ENCODE measurements at regions not wholly inside any gene's neighbourhood (a gene's known extent, or its start where the extent isn't known, plus 50 kb on each side); places are given as distances from the start of the nearest gene placed in this dataset.

DNA sequence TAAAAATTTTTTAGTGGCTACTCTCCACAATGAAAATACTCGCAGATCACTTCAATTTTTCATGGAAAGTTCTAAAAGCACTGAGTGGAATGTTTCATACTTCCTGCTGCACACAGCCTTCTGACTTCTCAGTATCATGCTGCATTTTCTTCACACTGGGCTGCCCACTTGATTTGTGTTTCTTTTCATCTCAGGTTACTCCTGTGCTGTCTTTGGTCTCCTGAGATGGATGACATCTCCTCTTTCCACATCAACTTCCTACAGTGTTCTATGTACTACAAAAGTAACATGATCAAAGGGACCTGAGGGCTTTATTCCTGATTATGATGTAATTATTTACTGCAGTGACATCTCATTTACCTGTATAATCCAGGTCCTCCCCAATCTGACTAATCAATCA lies 927.7 kb downstream of the ROBO2 start:
- Histone ChIP-seq H3K9me3 (peaks cover 10% of the 10 kb centered on the region), H3K36me3 (ENCODE audit: low read depth) (no peaks in the 10 kb centered on the region), H3K4me3 (no peak overlapping the region), H3K4me1 (ENCODE audit: low read depth) (no peaks in the 10 kb centered on the region)
- DNase-seq = no peak
- ATAC-seq = no peak
- intact Hi-C loops (cut with DNase I, micrococcal nuclease) = no loop called here
- TF ChIP-seq, protein P1, sequence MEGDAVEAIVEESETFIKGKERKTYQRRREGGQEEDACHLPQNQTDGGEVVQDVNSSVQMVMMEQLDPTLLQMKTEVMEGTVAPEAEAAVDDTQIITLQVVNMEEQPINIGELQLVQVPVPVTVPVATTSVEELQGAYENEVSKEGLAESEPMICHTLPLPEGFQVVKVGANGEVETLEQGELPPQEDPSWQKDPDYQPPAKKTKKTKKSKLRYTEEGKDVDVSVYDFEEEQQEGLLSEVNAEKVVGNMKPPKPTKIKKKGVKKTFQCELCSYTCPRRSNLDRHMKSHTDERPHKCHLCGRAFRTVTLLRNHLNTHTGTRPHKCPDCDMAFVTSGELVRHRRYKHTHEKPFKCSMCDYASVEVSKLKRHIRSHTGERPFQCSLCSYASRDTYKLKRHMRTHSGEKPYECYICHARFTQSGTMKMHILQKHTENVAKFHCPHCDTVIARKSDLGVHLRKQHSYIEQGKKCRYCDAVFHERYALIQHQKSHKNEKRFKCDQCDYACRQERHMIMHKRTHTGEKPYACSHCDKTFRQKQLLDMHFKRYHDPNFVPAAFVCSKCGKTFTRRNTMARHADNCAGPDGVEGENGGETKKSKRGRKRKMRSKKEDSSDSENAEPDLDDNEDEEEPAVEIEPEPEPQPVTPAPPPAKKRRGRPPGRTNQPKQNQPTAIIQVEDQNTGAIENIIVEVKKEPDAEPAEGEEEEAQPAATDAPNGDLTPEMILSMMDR (IDR thresholded peaks at IDR 0.05) = no peak

DNA sequence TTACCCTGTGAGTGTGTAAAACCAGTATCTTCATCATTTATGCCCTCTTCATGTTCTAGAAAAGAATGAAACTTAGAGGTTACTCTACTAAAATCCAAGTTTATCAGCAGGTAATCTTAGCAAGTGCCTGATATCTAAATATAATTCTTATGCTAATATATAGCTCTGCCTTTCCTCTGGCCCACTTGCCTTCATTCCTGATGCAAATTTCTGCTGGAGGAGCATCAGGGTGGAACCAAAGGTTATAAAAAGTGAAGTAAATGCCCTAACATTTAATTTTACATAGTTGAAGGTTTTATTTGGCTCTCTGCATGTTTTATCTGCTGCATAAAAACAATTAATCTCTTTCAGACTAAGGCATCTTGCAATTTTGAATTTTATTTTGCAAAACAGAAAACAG lies 936.2 kb downstream of the ROBO2 start:
- H3K4me1 ChIP-seq (ENCODE audit: low read depth) = no peaks in the 10 kb centered on the region
- intact Hi-C loops (cut with DNase I, micrococcal nuclease) = no loop called here
- H3K4me3 ChIP-seq = no peak overlapping the region
- no peaks in the 10 kb centered on the region for H3K36me3 ChIP-seq (ENCODE audit: low read depth)
- peaks cover 5% of the 10 kb centered on the region for H3K9me3 ChIP-seq
- no peak for DNase-seq
- no peak for ATAC-seq
- TF ChIP-seq, protein P1 (IDR thresholded peaks at IDR 0.05) = no peak

DNA sequence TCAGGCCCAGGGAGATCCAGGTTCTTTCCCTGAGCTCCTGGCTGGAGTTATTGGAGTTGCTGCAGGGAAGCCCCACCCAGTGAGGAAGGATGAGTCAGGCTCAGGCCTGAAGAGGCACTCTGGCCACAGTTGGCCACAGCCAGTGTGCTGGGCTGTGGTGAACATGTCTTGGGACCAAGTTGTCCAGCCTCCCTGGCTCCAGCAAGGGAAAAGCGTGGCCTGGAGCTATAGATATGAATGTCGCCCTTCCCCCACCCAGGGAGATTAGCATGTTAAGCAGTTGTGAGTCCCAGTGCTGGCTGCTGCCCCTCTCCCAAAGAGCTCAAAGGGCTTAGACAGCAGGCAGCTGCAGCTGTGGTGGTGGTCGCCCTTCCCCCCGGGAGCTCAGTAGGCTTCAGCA lies 963.2 kb downstream of the ROBO2 start:
- H3K4me1 ChIP-seq (ENCODE audit: low read depth) = no peaks in the 10 kb centered on the region
- no peak for DNase-seq
- H3K36me3 ChIP-seq (ENCODE audit: low read depth) = no peaks in the 10 kb centered on the region
- peaks cover 10% of the 10 kb centered on the region for H3K9me3 ChIP-seq
- TF ChIP-seq, protein P1 (IDR thresholded peaks at IDR 0.05) = no peak
- no peak overlapping the region for H3K4me3 ChIP-seq
- intact Hi-C loops (cut with DNase I, micrococcal nuclease) = no loop called here
- ATAC-seq = no peak

DNA sequence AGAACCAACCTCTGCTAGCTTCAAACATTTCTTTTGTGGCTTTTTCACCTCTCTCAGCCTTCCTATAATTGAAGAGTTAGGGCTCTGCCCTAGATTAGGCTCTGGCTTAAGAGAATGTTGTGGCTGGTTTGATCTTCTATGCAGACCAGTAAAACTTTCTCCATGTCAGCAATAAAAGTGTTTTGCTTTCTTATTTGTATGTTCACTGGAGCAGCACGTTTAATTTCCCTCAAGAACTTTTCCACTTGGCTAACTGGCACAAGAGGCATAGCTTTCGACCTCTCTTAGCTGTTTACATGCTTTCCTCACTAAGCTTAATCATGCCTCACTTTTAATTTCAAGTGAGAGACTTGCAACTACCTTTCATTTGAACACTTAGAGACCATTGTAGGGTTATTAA lies 964.7 kb downstream of the ROBO2 start:
- H3K4me3 ChIP-seq = no peak overlapping the region
- H3K4me1 ChIP-seq (ENCODE audit: low read depth) = no peaks in the 10 kb centered on the region
- no peaks in the 10 kb centered on the region for H3K36me3 ChIP-seq (ENCODE audit: low read depth)
- intact Hi-C loops (cut with DNase I, micrococcal nuclease) = no loop called here
- H3K9me3 ChIP-seq = peaks cover 10% of the 10 kb centered on the region
- TF ChIP-seq, protein P1 (IDR thresholded peaks at IDR 0.05) = no peak
- ATAC-seq (no peak), DNase-seq (no peak)

DNA sequence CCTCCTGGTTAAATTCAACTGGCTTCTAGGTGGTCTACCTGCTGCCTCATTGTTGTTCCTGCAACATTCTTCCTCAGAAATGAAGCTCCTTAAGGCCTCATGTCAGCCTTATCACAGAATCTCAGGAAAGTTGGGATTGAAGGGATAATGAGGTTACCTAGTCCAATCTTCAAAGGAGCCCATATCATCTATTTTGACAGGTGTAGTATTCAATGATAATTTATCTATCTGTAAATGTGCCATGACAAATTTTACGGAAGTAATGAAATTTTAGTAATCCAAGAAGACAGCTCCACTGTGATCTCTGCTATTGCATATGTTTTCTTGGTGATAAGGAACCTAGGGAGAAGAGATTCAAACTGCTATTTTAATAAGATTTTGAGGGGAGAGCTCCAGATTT lies 973.8 kb downstream of the ROBO2 start:
- ATAC-seq (no peak), DNase-seq (no peak)
- intact Hi-C loops (cut with DNase I, micrococcal nuclease) = no loop called here
- Histone ChIP-seq H3K4me3 (no peak overlapping the region), H3K36me3 (ENCODE audit: low read depth) (no peaks in the 10 kb centered on the region), H3K4me1 (ENCODE audit: low read depth) (no peaks in the 10 kb centered on the region), H3K9me3 (no peaks in the 10 kb centered on the region)
- TF ChIP-seq, protein P1 (IDR thresholded peaks at IDR 0.05) = no peak

DNA sequence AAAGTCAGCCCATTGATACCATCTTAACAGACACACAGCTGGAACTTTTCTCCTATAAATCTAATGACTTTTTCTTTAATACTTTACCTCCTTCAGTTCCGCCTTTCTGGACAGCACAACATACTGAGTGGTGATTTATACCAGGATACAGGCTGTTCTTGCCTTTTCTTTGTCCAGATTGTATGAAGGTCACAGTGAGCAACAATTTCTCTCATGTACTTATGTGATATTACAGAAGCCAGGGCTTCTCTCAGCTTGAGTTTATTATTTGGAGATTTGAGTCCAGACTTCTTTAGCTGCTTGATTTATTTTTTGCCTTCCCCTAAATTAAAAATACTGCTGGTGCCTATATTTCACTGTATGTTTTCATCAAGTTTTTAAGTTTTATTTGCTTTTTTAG lies 976.0 kb downstream of the ROBO2 start:
- Histone ChIP-seq H3K9me3 (no peaks in the 10 kb centered on the region), H3K36me3 (ENCODE audit: low read depth) (no peaks in the 10 kb centered on the region), H3K4me1 (ENCODE audit: low read depth) (no peaks in the 10 kb centered on the region), H3K4me3 (no peak overlapping the region)
- intact Hi-C loops (cut with DNase I, micrococcal nuclease) = no loop called here
- ATAC-seq = no peak
- TF ChIP-seq, protein P1 (IDR thresholded peaks at IDR 0.05) = no peak
- DNase-seq = no peak

Data from mucosa of descending colon (tissue), 3 donors.